Neuronal stem cell (in vitro differentiated cells): ENCODE measurements at regions not wholly inside any gene's neighbourhood (a gene's known extent, or its start where the extent isn't known, plus 50 kb on each side); places are given as distances from the start of the nearest gene placed in this dataset.
"Not testable (repeated sequence)": the region's sequence is repeated elsewhere in the genome, so short reads cannot be mapped to it uniquely, and the experiment has no call there.

ENCODE experiments used
- DNase-seq: peaks from one replicate; pipeline ENCODE4 v3.0.0-alpha.2; 2013; ENCODE audit warnings: low spot score
- H2AFZ ChIP-seq: one replicate; pipeline ENCODE4 v1.6.1; 2013; ENCODE audit warnings: mild to moderate bottlenecking, low read length, inconsistent platforms
- H2AK5ac ChIP-seq: 2 replicates; pipeline ENCODE4 v1.6.1; 2013; ENCODE audit warnings: low read depth, mild to moderate bottlenecking, inconsistent platforms, low read length, moderate library complexity, mixed read lengths
- H2BK120ac ChIP-seq: 2 replicates; pipeline ENCODE4 v1.6.1; 2013; ENCODE audit warnings: low read depth, mild to moderate bottlenecking, inconsistent platforms, low read length, moderate library complexity, mixed read lengths
- H2BK12ac ChIP-seq: one replicate; pipeline ENCODE4 v1.6.1; 2013; ENCODE audit warnings: low read length, inconsistent platforms
- H2BK15ac ChIP-seq: 2 replicates; pipeline ENCODE4 v1.6.1; 2013; ENCODE audit warnings: mild to moderate bottlenecking, low read length, inconsistent platforms, mixed read lengths
- H2BK5ac ChIP-seq: one replicate; pipeline ENCODE4 v1.6.1; 2013; ENCODE audit warnings: inconsistent platforms, mild to moderate bottlenecking, low read length, moderate library complexity
- H3K14ac ChIP-seq: one replicate; pipeline ENCODE4 v1.6.1; 2013; ENCODE audit warnings: low read length, inconsistent platforms
- H3K18ac ChIP-seq: 2 replicates; pipeline ENCODE4 v1.6.1; 2013; ENCODE audit warnings: low read length, inconsistent platforms
- H3K23ac ChIP-seq: 2 replicates; pipeline ENCODE4 v1.6.1; 2013; ENCODE audit warnings: low read depth, mild to moderate bottlenecking, mixed read lengths, low read length, inconsistent platforms; ENCODE audit not compliant: poor library complexity
- H3K27ac ChIP-seq: replicated peaks from 3 replicates; pipeline ENCODE4 v1.5.1; 2013; ENCODE audit warnings: low read length, inconsistent platforms
- H3K27me3 ChIP-seq, 3 experiments: 2 replicates each; pipeline ENCODE4 v1.6.1; 2013; ENCODE audit warnings: low read length in 3 of 3, mild to moderate bottlenecking in 2 of 3, inconsistent platforms in 1 of 3, low read depth in 1 of 3, mixed read lengths in 1 of 3, moderate library complexity in 1 of 3; ENCODE audit not compliant: control insufficient read depth in 3 of 3, insufficient read depth in 3 of 3
- H3K36me3 ChIP-seq, 2 donors: replicated peaks in 1 of 2; 2 replicates each; pipeline ENCODE4 v1.6.1; 2013; ENCODE audit warnings: low read length in 2 of 2; ENCODE audit not compliant: control insufficient read depth in 2 of 2, insufficient read depth in 2 of 2
- H3K4ac ChIP-seq: 2 replicates; pipeline ENCODE4 v1.6.1; 2013; ENCODE audit warnings: inconsistent platforms, mild to moderate bottlenecking, low read length, moderate library complexity
- H3K4me1 ChIP-seq, 2 donors: 1 replicate in 1 of 2; 2 replicates in 1 of 2; pipeline ENCODE4 v1.6.1; 2013; ENCODE audit warnings: low read length in 2 of 2, low read depth in 1 of 2; ENCODE audit not compliant: control insufficient read depth in 2 of 2, insufficient read depth in 1 of 2
- H3K4me2 ChIP-seq: one replicate; pipeline ENCODE4 v1.6.1; 2013; ENCODE audit warnings: mild to moderate bottlenecking, low read length, inconsistent platforms; ENCODE audit not compliant: insufficient read depth, poor library complexity, severe bottlenecking
- H3K4me3 ChIP-seq, 2 donors: 2 replicates each; pipeline ENCODE4 v1.5.1; 2013; ENCODE audit warnings: low read length in 2 of 2, mild to moderate bottlenecking in 2 of 2, inconsistent platforms in 1 of 2, moderate library complexity in 1 of 2
- H3K79me1 ChIP-seq: one replicate; pipeline ENCODE4 v1.6.1; 2013; ENCODE audit warnings: low read depth, mild to moderate bottlenecking, inconsistent platforms, low read length, moderate library complexity
- H3K9ac ChIP-seq: one replicate; pipeline ENCODE4 v1.6.1; 2013; ENCODE audit warnings: mild to moderate bottlenecking, low read depth, low read length, inconsistent platforms; ENCODE audit not compliant: poor library complexity
- H3K9me3 ChIP-seq, 2 donors: replicated peaks in 1 of 2; 2 replicates each; pipeline versions ENCODE3 to v1.6.1; 2013; ENCODE audit warnings: low read length in 2 of 2, mild to moderate bottlenecking in 2 of 2, inconsistent platforms in 1 of 2, low read depth in 1 of 2, mixed read lengths in 1 of 2, moderate library complexity in 1 of 2; ENCODE audit not compliant: control insufficient read depth in 2 of 2, insufficient read depth in 1 of 2
- H4K8ac ChIP-seq: one replicate; pipeline ENCODE4 v1.6.1; 2013; ENCODE audit warnings: low read depth, mild to moderate bottlenecking, inconsistent platforms, low read length, moderate library complexity
- H4K91ac ChIP-seq: one replicate; pipeline ENCODE4 v1.6.1; 2013; ENCODE audit warnings: low read length, low read depth, mild to moderate bottlenecking, inconsistent platforms; ENCODE audit not compliant: poor library complexity
- WGBS, 2 donors: extraction: QIAGEN DNeasy Blood & Tissue Kit; methylation state at CpG; one replicate each; pipeline ENCODE4 v1.1.7; 2013; ENCODE audit warnings: missing lambda C conversion rate in 2 of 2, mixed read lengths in 1 of 2; ENCODE audit not compliant: insufficient read length in 2 of 2, insufficient replicate concordance in 1 of 2; ENCODE audit errors: extremely low coverage in 2 of 2; 5-methylcytosine and 5-hydroxymethylcytosine counted together

DNA sequence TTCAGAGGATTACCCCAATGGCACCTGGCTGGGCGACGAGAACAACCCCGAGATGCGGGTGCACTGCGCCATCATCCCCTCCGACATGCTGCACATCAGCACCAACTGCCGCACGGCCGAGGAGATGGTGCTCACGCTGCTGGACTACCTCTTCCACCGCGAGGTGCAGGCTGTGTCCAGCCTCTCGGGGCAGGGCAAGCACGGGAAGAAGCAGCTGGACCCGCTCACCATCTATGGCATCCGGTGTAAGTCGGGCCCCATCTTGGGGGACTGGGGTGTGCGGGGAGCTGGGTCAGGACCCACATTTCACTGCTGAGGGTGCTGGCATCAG lies 94.2 kb downstream of the NPIPB11 start:
- Histone ChIP-seq H3K4me1 (peaks cover 12 to 23% of the 10 kb centered on the region in 2 donors), H3K23ac (peak overlapping the region; percentile 73), H2AK5ac (peak overlapping the region; percentile 14)
- WGBS, 2 donors: no CpG with 5 or more reads among the region's 18 CpGs
- H2AFZ ChIP-seq, H3K9me3 ChIP-seq, H3K79me1 ChIP-seq, H2BK120ac ChIP-seq, H2BK12ac ChIP-seq, H2BK5ac ChIP-seq, H3K36me3 ChIP-seq, H3K18ac ChIP-seq, H3K27ac ChIP-seq, H3K27me3 ChIP-seq, H3K4me3 ChIP-seq, H3K14ac ChIP-seq, DNase-seq, H2BK15ac ChIP-seq, H4K91ac ChIP-seq, H3K9ac ChIP-seq, H4K8ac ChIP-seq, H3K4ac ChIP-seq, H3K4me2 ChIP-seq: not testable (repeated sequence)

DNA sequence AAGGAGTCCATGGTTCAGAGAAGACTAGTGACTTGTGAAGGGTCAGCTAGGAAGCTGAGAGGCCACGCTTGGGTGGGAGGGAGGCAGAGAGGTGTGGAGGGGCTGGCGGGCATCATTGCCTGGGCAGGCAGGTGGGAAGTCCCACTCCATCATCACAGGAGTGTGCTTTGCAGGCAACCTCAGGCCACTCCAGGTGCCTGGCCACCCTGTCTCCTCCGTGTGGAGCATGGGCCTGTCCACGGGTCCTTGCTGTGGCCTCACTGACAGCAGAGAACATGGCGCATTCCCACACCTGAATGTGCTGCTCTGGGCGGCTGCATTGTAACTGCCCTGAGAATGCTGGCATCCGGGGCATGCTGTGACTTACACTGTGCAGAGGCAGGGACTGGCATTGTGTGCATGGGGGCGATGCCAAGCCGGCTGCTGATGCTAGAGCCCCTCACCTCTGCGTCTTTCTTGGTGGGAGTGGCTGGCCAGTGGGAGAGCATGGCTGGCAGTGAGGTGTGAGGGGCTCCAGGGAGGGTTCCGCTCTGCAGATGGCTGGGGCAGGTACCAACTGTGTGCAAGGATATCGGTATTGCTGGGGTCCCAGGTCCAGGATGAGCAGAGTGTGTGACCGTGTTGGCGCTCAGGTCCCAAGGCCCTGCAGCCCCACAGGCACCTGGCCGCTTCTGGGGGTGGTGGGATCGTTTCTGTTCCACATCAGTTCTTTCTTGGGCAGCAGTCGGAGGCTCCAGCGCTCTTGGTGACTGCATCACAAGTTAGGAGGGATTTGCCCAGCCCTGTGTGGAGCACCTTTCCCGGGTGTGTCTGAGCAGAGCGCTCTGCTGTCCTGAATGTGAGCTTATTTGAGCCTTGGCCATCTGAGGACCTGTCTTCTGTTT lies 94.8 kb downstream of the NPIPB11 start:
- Histone ChIP-seq H2AK5ac (peak overlapping the region; percentile 68), H3K23ac (peak overlapping the region; percentile 73), H4K8ac (no peak overlapping the region), H2BK120ac (no peak overlapping the region), H3K9ac (peak overlapping the region; percentile 55), H3K79me1 (no peaks in the 10 kb centered on the region), H3K27me3 (no peaks in the 10 kb centered on the region), H3K4me1 (peaks cover 7 to 17% of the 10 kb centered on the region in 2 donors), H3K36me3 (no peaks in the 10 kb centered on the region), H2BK5ac (no peak overlapping the region), H3K18ac (peak overlapping the region; percentile 48), H3K4ac (no peak overlapping the region), H2BK12ac (no peak overlapping the region), H3K4me2 (no peak overlapping the region), H4K91ac (no peak overlapping the region), H2BK15ac (peak overlapping the region; percentile 89), H3K9me3 (no peaks in the 10 kb centered on the region), H2AFZ (no peak overlapping the region), H3K27ac (no peak overlapping the region), H3K14ac (no peak overlapping the region), H3K4me3 (no peak overlapping the region)
- no peak for DNase-seq
- WGBS, 2 donors: no CpG with 5 or more reads among the region's 20 CpGs

DNA sequence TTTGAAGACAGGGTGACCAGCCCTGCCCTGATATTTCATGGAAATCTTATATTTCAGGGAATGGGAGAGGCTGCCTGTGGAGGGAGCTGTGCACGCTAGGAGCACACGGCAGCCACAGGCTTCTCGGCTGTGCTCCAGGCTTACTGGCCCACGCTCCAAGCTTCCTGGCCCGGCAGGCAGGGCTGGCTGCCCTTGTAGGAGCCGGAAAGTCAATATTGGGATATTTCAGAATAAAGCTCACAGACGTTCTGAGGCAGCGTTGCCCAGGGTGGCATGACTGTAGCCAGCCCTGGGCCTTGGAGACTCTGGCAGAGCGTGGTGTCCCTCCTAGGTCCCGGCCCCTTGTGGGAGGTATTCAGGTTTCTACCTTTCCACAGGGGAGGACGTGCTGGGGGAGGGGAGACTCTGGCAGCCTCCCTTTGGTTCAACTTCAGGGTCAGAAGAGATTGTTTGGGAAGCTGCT lies 95.6 kb downstream of the NPIPB11 start:
- no peak overlapping the region for H2BK12ac ChIP-seq
- WGBS, 2 donors: no CpG with 5 or more reads among the region's 11 CpGs
- H2AFZ ChIP-seq: no peak overlapping the region

DNA sequence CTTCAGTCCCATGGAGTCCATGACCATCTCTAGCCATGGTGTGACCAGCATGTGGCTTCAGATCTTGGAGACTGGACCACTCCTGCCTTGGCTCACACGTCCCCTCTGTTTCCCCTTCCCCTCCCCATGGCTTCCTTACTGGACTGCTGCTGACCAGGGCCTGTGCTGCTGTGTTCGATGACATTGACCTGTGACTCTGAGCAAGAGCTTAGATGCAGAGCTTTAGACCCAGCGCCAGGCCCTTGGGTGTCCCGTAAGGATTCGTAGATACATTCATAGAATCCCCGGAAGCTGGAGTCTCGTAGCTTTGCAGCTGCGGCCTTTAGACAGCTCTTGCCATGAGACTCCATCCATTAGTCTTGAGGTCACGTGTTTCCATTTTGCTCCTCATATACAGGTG lies 96.3 kb downstream of the NPIPB11 start:
- H4K91ac ChIP-seq, H3K4me1 ChIP-seq, H4K8ac ChIP-seq, H3K4ac ChIP-seq, H3K9ac ChIP-seq, H3K18ac ChIP-seq, H2AFZ ChIP-seq, H2BK15ac ChIP-seq, H2BK12ac ChIP-seq, H3K27ac ChIP-seq, H3K4me3 ChIP-seq, H3K79me1 ChIP-seq, H2BK5ac ChIP-seq, H3K27me3 ChIP-seq, H2BK120ac ChIP-seq, H3K9me3 ChIP-seq, H3K14ac ChIP-seq, H2AK5ac ChIP-seq, H3K36me3 ChIP-seq, H3K23ac ChIP-seq, DNase-seq, H3K4me2 ChIP-seq: not testable (repeated sequence)
- WGBS, 2 donors: no CpG with 5 or more reads among the region's 9 CpGs

More for the DNA sequence above, 95.6 kb downstream of the NPIPB11 start:
- no peak overlapping the region for H4K91ac ChIP-seq
- no peaks in the 10 kb centered on the region for H3K79me1 ChIP-seq
- H2BK15ac ChIP-seq: peak overlapping the region; percentile 89
- H3K4ac ChIP-seq: no peak overlapping the region
- H3K9me3 ChIP-seq: no peaks in the 10 kb centered on the region
- H3K18ac ChIP-seq: no peak overlapping the region
- no peak for DNase-seq
- peak overlapping the region; percentile 73 for H3K23ac ChIP-seq
- H3K14ac ChIP-seq: no peak overlapping the region
- no peak overlapping the region for H2BK120ac ChIP-seq
- no peaks in the 10 kb centered on the region for H3K27me3 ChIP-seq
- no peak overlapping the region for H2AK5ac ChIP-seq
- no peak overlapping the region for H3K4me3 ChIP-seq
- H2BK5ac ChIP-seq: no peak overlapping the region
- H4K8ac ChIP-seq: no peak overlapping the region
- peaks cover under 1 to 11% of the 10 kb centered on the region in 2 donors for H3K4me1 ChIP-seq
- no peak overlapping the region for H3K4me2 ChIP-seq
- H3K36me3 ChIP-seq: no peaks in the 10 kb centered on the region
- no peak overlapping the region for H3K27ac ChIP-seq
- no peak overlapping the region for H3K9ac ChIP-seq
